Left renal cortex interstitium (tissue), 4 donors: ENCODE measurements at regions not wholly inside any gene's neighbourhood (a gene's known extent, or its start where the extent isn't known, plus 50 kb on each side); places are given as distances from the start of the nearest gene placed in this dataset.
"Not testable (repeated sequence)": the region's sequence is repeated elsewhere in the genome, so short reads cannot be mapped to it uniquely, and the experiment has no call there.

ENCODE experiments used
- DNase-seq, 4 donors: peaks; one replicate each; pipeline ENCODE4 v3.0.0-alpha.2; 2013; ENCODE audit warnings: low read depth in 4 of 4, low spot score in 2 of 4, missing footprints in 1 of 4

GRCh38 chrX:9258421-9259104 is 206.3 kb upstream of the TBL1X start:
- no peak for DNase-seq

- no peak for DNase-seq
These were observed 204.3 kb upstream of the TBL1X start for GRCh38 chrX:9260603-9261002.

- DNase-seq, result no peak
These were observed 197.4 kb upstream of the TBL1X start for GRCh38 chrX:9267415-9267814.

GRCh38 chrX:9269134-9269533 is 195.7 kb upstream of the TBL1X start:
- no peak for DNase-seq

- no peak for DNase-seq
These were observed 192.9 kb upstream of the TBL1X start for GRCh38 chrX:9271789-9272525.

GRCh38 chrX:9273744-9274143 is 191.1 kb upstream of the TBL1X start:
- no peak for DNase-seq

- no peak for DNase-seq
These were observed 186.2 kb upstream of the TBL1X start for GRCh38 chrX:9278475-9279233.

GRCh38 chrX:9279234-9279544 is 185.7 kb upstream of the TBL1X start:
- DNase-seq, result peak in 1 of 4 donors; percentile 19

GRCh38 chrX:9280831-9281230 is 184.0 kb upstream of the TBL1X start:
- no peak for DNase-seq

GRCh38 chrX:9282325-9282724 is 182.5 kb upstream of the TBL1X start:
- no peak for DNase-seq

GRCh38 chrX:9285342-9285771 is 179.5 kb upstream of the TBL1X start:
- DNase-seq, result no peak

GRCh38 chrX:9286234-9286633 is 178.6 kb upstream of the TBL1X start:
- DNase-seq, result no peak

- peak in 3 of 4 donors; percentile 28 to 38 (median 31) for DNase-seq
These were observed 173.2 kb upstream of the TBL1X start for GRCh38 chrX:9291629-9292028.

- DNase-seq, result no peak
These were observed 171.8 kb upstream of the TBL1X start for GRCh38 chrX:9293051-9293496.

GRCh38 chrX:9293903-9294302 is 171.0 kb upstream of the TBL1X start:
- no peak for DNase-seq

- DNase-seq, result no peak
These were observed 169.3 kb upstream of the TBL1X start for GRCh38 chrX:9295551-9295950.

GRCh38 chrX:9298221-9298620 is 166.6 kb upstream of the TBL1X start:
- no peak for DNase-seq

- not testable (repeated sequence) for DNase-seq
These were observed 165.2 kb upstream of the TBL1X start for GRCh38 chrX:9299681-9300080.

GRCh38 chrX:9301836-9302235 is 163.0 kb upstream of the TBL1X start:
- no peak for DNase-seq

- DNase-seq, result no peak
These were observed 162.5 kb upstream of the TBL1X start for GRCh38 chrX:9302381-9302780.

- DNase-seq, result no peak
These were observed 156.4 kb upstream of the TBL1X start for GRCh38 chrX:9308426-9308825.

GRCh38 chrX:9310616-9311015 is 154.2 kb upstream of the TBL1X start:
- no peak for DNase-seq
